ENCODE measurements at regions not wholly inside any gene's neighbourhood (a gene's known extent, or its start where the extent isn't known, plus 50 kb on each side); places are given as distances from the start of the nearest gene placed in this dataset.

DNA sequence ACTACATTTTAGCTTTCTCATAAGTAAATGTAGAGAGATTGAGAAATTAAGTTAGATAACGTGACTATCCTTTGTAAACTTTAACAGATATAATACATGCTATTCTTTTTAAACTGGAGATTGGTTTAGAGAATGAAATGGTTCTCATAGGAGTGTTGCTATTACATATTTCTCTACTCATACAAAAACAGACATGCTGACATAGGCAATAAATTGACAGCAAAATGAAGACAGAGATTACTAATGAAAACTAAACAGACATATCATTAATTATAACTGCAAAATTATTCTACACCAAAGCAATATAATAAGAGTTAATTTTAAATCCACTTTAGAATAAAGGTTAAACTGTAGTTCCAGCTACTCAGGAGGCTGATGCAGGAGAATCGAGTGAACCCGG lies 227.6 kb downstream of the CBLN2 start:
- under 1% methylated on average over 3 of the region's 3 CpGs for WGBS (ENCODE audit: low lambda C conversion rate)
- Histone ChIP-seq H3K79me2 (ENCODE audit: insufficient read depth, low read length) (no peaks in the 10 kb centered on the region), H3K36me3 (replicated peaks in 1 of 2; ENCODE audit: control insufficient read depth in 1 of 2, insufficient read depth in 2 of 2, low read length in 2 of 2) (no peaks in the 10 kb centered on the region), H3K4me3 (replicated peaks in 1 of 3; ENCODE audit: insufficient read depth in 1 of 3, low read depth in 2 of 3, low read length in 3 of 3) (no peak overlapping the region), H3K9me3 (ENCODE audit: low read length) (no peaks in the 10 kb centered on the region), H3K27ac (ENCODE audit: extremely low read length, insufficient read depth, low read length) (no peak overlapping the region), H3K27me3 (ENCODE audit: control insufficient read depth in 1 of 2, insufficient read depth in 2 of 2, low read length in 2 of 2) (no peaks in the 10 kb centered on the region), H4K20me1 (ENCODE audit: insufficient read depth, low read length) (no peaks in the 10 kb centered on the region), H3K4me1 (ENCODE audit: insufficient read depth, low read length) (no peaks in the 10 kb centered on the region), H3K9ac (ENCODE audit: insufficient read depth, low read depth, low read length) (no peak overlapping the region), H3K4me2 (ENCODE audit: low read depth, low read length) (no peak overlapping the region), H2AFZ (ENCODE audit: low read length) (no peak overlapping the region)
- TF ChIP-seq SRSF9 (IDR thresholded peaks at IDR 0.05; ENCODE audit: borderline replicate concordance, insufficient read depth, low read depth, low read length, poor library complexity, severe bottlenecking) (no peak), MAFK (conservative IDR thresholded peaks at IDR 0.05 in 1 of 2, IDR thresholded peaks at IDR 0.05 in 1 of 2; ENCODE audit: low read length in 2 of 2) (peak; percentile 60 to 88), MAFF (IDR thresholded peaks at IDR 0.05; ENCODE audit: low read depth, low read length) (peak; percentile 77)
- ChIA-PET POLR2A (no interaction called here), CTCF (ENCODE audit: low intra/inter-chr PET ratio, low total read pairs) (no interaction called here)
- ATAC-seq, result no peak
- in situ Hi-C loops (cut with HindIII; ENCODE audit: extremely low pct_ligation_motif_present, low pct_unique_long_range_greater_than_20kb), result no loop called here
- intact Hi-C loops (cut with micrococcal nuclease; ENCODE audit: unreplicated experiment), result no loop called here
- DNase-seq (ENCODE audit: low spot score), result no peak
- no peak for FAIRE-seq
- BruUV-seq (replicated peaks), result no TSS peak

DNA sequence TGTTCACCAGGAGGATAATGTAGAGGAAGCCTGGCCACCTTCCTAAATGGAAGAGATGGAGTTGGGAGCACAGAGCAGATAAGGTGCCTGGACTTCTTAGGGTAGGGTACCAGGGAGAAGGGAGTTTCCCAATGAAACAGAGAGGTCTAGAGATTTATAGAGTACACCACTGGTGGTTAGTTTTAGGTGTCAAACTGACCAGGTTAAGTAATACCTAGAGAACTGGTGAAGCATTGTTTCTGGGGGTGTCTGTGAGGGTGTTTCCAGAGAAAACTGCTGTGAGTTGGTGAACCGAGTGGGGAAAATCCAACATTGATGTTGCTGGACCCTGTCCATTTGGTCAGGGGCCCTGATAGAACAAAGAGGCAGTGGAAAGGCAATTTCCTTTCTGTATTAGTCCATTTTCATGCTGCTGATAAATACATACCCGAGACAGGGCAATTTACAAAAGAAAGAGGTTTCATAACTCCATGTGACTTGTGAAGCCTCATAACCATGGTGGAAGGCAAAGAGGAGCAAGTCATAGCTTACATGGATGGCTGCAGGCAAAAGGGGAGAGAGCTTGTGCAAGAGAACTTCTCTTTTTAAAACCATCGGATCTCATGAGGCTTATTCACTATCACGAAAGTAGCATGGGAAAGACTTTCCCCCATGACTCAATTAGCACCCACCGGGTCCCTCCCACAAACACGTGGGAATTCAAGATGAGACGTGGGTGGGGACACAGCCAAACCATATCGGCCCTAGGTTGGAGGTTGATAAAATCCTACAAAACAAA lies 260.8 kb downstream of the CBLN2 start:
- WGBS (ENCODE audit: low lambda C conversion rate), result 0% methylated on average over 8 of the region's 8 CpGs
- in situ Hi-C loops (cut with HindIII; ENCODE audit: extremely low pct_ligation_motif_present, low pct_unique_long_range_greater_than_20kb) (no loop called here), intact Hi-C loops (cut with micrococcal nuclease; ENCODE audit: unreplicated experiment) (no loop called here)
- CTCF ChIA-PET (ENCODE audit: low intra/inter-chr PET ratio, low total read pairs), result no interaction called here
- Histone ChIP-seq H3K27me3 (ENCODE audit: control insufficient read depth in 1 of 2, insufficient read depth in 2 of 2, low read length in 2 of 2) (no peaks in the 10 kb centered on the region), H4K20me1 (ENCODE audit: insufficient read depth, low read length) (no peaks in the 10 kb centered on the region), H3K4me2 (ENCODE audit: low read depth, low read length) (no peak overlapping the region), H3K36me3 (replicated peaks in 1 of 2; ENCODE audit: control insufficient read depth in 1 of 2, insufficient read depth in 2 of 2, low read length in 2 of 2) (no peaks in the 10 kb centered on the region), H3K27ac (ENCODE audit: extremely low read length, insufficient read depth, low read length) (no peak overlapping the region), H2AFZ (ENCODE audit: low read length) (no peak overlapping the region), H3K9me3 (ENCODE audit: low read length) (no peaks in the 10 kb centered on the region; the same call in 1 of the 2 replicates), H3K4me1 (ENCODE audit: insufficient read depth, low read length) (no peaks in the 10 kb centered on the region), H3K4me3 (replicated peaks in 1 of 3; ENCODE audit: insufficient read depth in 1 of 3, low read depth in 2 of 3, low read length in 3 of 3) (no peak overlapping the region), H3K79me2 (ENCODE audit: insufficient read depth, low read length) (no peaks in the 10 kb centered on the region), H3K9ac (ENCODE audit: insufficient read depth, low read depth, low read length) (no peak overlapping the region)
- ATAC-seq, result no peak
- no peak for DNase-seq (ENCODE audit: low spot score)
- no TSS peak for BruUV-seq (replicated peaks)
- no peak for FAIRE-seq
- POLR2A ChIA-PET, result no interaction called here
- no peak for TF ChIP-seq ZNF431 (CRISPR knock-in tag; IDR thresholded peaks at IDR 0.05; ENCODE audit: borderline replicate concordance, low read depth)
- no peak for TF ChIP-seq ZNF543 (CRISPR knock-in tag; IDR thresholded peaks at IDR 0.05)
- TF ChIP-seq, protein P1, sequence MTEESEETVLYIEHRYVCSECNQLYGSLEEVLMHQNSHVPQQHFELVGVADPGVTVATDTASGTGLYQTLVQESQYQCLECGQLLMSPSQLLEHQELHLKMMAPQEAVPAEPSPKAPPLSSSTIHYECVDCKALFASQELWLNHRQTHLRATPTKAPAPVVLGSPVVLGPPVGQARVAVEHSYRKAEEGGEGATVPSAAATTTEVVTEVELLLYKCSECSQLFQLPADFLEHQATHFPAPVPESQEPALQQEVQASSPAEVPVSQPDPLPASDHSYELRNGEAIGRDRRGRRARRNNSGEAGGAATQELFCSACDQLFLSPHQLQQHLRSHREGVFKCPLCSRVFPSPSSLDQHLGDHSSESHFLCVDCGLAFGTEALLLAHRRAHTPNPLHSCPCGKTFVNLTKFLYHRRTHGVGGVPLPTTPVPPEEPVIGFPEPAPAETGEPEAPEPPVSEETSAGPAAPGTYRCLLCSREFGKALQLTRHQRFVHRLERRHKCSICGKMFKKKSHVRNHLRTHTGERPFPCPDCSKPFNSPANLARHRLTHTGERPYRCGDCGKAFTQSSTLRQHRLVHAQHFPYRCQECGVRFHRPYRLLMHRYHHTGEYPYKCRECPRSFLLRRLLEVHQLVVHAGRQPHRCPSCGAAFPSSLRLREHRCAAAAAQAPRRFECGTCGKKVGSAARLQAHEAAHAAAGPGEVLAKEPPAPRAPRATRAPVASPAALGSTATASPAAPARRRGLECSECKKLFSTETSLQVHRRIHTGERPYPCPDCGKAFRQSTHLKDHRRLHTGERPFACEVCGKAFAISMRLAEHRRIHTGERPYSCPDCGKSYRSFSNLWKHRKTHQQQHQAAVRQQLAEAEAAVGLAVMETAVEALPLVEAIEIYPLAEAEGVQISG (CRISPR knock-in tag; IDR thresholded peaks at IDR 0.05), result no peak
- no peak for TF ChIP-seq SUZ12 (IDR thresholded peaks at IDR 0.05; ENCODE audit: low read depth, low read length)
- TF ChIP-seq ZNF329 (CRISPR knock-in tag; IDR thresholded peaks at IDR 0.05; ENCODE audit: low read depth), result no peak
- no peak for TF ChIP-seq NFE2L1 (CRISPR knock-in tag; IDR thresholded peaks at IDR 0.05; ENCODE audit: borderline replicate concordance)
- TF ChIP-seq ZNF3 (CRISPR knock-in tag; IDR thresholded peaks at IDR 0.05), result no peak
- TF ChIP-seq, protein P2, sequence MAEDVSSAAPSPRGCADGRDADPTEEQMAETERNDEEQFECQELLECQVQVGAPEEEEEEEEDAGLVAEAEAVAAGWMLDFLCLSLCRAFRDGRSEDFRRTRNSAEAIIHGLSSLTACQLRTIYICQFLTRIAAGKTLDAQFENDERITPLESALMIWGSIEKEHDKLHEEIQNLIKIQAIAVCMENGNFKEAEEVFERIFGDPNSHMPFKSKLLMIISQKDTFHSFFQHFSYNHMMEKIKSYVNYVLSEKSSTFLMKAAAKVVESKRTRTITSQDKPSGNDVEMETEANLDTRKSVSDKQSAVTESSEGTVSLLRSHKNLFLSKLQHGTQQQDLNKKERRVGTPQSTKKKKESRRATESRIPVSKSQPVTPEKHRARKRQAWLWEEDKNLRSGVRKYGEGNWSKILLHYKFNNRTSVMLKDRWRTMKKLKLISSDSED (CRISPR knock-in tag; IDR thresholded peaks at IDR 0.05), result no peak
- TF ChIP-seq ZNF367 (CRISPR knock-in tag; IDR thresholded peaks at IDR 0.05; ENCODE audit: borderline replicate concordance), result no peak

Data from HepG2 (cell line).